ENCODE measurements at regions not wholly inside any gene's neighbourhood (a gene's known extent, or its start where the extent isn't known, plus 50 kb on each side); places are given as distances from the start of the nearest gene placed in this dataset.

DNA sequence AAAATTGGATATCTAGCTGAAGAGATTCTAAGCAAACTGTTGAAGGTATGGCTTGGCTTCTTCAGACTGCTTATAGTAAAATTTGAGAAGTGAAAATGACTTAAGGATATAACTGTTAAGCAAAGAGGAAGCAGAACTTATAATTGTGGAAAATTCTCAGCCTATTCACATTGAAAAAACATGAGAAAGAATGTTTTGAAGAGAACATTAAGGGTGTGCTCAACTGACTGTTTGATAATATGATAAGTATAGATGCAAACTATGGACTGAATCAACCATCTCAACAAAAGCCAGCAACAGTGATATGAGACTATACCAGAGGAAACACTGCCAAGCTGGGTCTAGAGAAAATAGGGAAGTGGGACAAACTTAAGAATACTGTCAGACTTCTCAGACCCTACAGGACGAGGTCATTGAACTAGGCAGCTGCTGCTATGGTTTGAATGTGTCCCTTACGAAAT lies 133.1 kb upstream of the PPP1R3A start:
- TF ChIP-seq, protein P1, sequence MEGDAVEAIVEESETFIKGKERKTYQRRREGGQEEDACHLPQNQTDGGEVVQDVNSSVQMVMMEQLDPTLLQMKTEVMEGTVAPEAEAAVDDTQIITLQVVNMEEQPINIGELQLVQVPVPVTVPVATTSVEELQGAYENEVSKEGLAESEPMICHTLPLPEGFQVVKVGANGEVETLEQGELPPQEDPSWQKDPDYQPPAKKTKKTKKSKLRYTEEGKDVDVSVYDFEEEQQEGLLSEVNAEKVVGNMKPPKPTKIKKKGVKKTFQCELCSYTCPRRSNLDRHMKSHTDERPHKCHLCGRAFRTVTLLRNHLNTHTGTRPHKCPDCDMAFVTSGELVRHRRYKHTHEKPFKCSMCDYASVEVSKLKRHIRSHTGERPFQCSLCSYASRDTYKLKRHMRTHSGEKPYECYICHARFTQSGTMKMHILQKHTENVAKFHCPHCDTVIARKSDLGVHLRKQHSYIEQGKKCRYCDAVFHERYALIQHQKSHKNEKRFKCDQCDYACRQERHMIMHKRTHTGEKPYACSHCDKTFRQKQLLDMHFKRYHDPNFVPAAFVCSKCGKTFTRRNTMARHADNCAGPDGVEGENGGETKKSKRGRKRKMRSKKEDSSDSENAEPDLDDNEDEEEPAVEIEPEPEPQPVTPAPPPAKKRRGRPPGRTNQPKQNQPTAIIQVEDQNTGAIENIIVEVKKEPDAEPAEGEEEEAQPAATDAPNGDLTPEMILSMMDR (IDR thresholded peaks at IDR 0.05; ENCODE audit: insufficient read depth, low read length) = no peak
- DNase-seq (ENCODE audit: low read depth) = no peak
- no peak overlapping the region for H3K4me3 ChIP-seq (ENCODE audit: low read depth, low read length)

DNA sequence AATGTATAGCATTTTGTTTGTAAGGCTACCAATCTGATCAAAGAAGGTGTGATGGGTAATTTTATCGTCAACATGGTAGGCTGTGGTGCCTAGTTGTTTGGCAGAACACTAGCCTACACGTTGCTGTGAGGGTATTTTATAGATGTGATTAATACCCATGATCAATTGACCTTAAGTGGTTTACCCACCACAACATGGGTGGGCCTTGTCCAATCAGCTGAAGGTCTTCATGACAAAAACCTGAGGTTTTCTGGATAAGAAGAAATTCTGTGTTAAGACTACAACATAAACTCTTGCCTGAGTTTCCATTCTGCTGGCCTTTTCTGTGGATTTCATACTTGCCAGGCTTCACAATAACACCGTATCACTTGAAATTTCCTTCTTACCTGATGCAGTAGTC lies 131.8 kb upstream of the PPP1R3A start:
- no peak for DNase-seq (ENCODE audit: low read depth)
- TF ChIP-seq, protein P1 (IDR thresholded peaks at IDR 0.05; ENCODE audit: insufficient read depth, low read length) = no peak
- no peak overlapping the region for H3K4me3 ChIP-seq (ENCODE audit: low read depth, low read length)

DNA sequence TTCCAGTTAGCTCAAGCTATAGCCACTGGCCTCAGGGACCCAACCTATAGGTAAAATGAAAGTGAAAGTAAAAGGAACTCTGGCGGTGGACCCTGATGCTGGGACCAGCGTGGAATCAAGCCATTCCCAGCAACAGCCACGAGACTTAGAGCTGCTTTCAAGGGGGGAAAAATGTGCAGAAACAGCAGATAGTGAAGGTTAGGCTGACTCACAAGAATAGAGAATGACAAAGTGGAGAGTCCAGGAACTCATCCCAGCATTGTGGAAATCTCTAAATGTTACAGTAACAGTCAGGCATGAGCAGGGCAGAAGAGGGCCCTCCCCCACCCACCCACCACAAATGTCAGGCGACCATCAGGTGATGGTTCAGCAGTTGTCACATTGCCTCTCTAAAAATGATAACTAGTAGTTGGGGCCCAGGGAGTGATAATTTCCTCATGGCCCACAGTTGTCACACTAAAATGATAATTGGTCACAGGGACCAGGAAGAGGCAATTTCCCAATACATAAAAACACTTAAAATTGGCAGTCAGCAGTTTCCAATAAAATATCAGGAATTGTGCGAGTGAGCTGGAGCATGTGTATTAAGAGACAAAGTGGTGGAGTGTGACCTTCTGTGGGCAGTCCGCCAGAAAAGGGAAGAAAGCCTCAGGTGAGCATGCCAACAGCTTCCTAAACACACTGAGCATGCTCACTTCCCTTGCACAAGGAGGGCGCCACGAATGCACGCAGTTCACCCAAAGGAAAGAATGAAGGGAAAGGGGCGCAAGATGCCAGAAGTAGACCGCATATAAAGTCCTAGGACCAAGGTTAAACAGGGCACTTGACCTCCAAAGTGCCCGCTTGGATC lies 129.8 kb upstream of the PPP1R3A start:
- TF ChIP-seq, protein P1 (IDR thresholded peaks at IDR 0.05; ENCODE audit: insufficient read depth, low read length) = no peak
- peak overlapping the region; percentile 13 for H3K4me3 ChIP-seq (ENCODE audit: low read depth, low read length)
- peak; percentile 38 for DNase-seq (ENCODE audit: low read depth)

- no peak overlapping the region for H3K4me3 ChIP-seq (ENCODE audit: low read depth, low read length)
- TF ChIP-seq, protein P1 (IDR thresholded peaks at IDR 0.05; ENCODE audit: insufficient read depth, low read length) = no peak
- peak; percentile 70 for DNase-seq (ENCODE audit: low read depth)
Measured at GRCh38 chr7:114047889-114048288, 129.1 kb upstream of the PPP1R3A start.

- DNase-seq (ENCODE audit: low read depth) = no peak
- no peak overlapping the region for H3K4me3 ChIP-seq (ENCODE audit: low read depth, low read length)
- TF ChIP-seq, protein P1 (IDR thresholded peaks at IDR 0.05; ENCODE audit: insufficient read depth, low read length) = no peak
Measured at GRCh38 chr7:114033475-114033874, 114.7 kb upstream of the PPP1R3A start.

GRCh38 chr7:114026486-114027089 lies 107.8 kb upstream of the PPP1R3A start:
- peak; percentile 79 for DNase-seq (ENCODE audit: low read depth)
- TF ChIP-seq, protein P1 (IDR thresholded peaks at IDR 0.05; ENCODE audit: insufficient read depth, low read length) = peak; percentile 56
- H3K4me3 ChIP-seq (ENCODE audit: low read depth, low read length) = no peak overlapping the region
